Choroid plexus epithelial cell (primary cell): ENCODE measurements at regions not wholly inside any gene's neighbourhood (a gene's known extent, or its start where the extent isn't known, plus 50 kb on each side); places are given as distances from the start of the nearest gene placed in this dataset.
A peak's percentile ranks its signal among the peaks of the same experiment; 100 is the strongest.

Experiments
- DNase-seq: peaks from one replicate; pipeline ENCODE4 v3.0.0-alpha.2; 2010; ENCODE audit warnings: low read depth
- H3K4me3 ChIP-seq: 2 replicates; pipeline ENCODE4 v1.5.1; 2011; ENCODE audit warnings: low read depth, mild to moderate bottlenecking, control low read depth, low read length, moderate library complexity
- CTCF ChIP-seq: conservative IDR thresholded peaks from 2 replicates; pipeline ENCODE4 v1.5.1; 2011; ENCODE audit warnings: low read depth, mild to moderate bottlenecking, control low read depth, inconsistent platforms, low read length, moderate library complexity

GRCh38 chr9:16306586-16306985 is 563.9 kb downstream of the BNC2 start:
- no peak overlapping the region for H3K4me3 ChIP-seq
- DNase-seq, result no peak
- no peak for TF ChIP-seq CTCF

- DNase-seq, result no peak
- TF ChIP-seq CTCF, result no peak
- no peak overlapping the region for H3K4me3 ChIP-seq
These were observed 562.8 kb downstream of the BNC2 start for GRCh38 chr9:16307626-16308195.

GRCh38 chr9:16308645-16309044 is 561.8 kb downstream of the BNC2 start:
- no peak for DNase-seq
- H3K4me3 ChIP-seq, result no peak overlapping the region
- no peak for TF ChIP-seq CTCF

- H3K4me3 ChIP-seq, result no peak overlapping the region
- TF ChIP-seq CTCF, result no peak
- DNase-seq, result no peak
These were observed 561.4 kb downstream of the BNC2 start for GRCh38 chr9:16309082-16309468.

GRCh38 chr9:16309469-16310271 is 560.8 kb downstream of the BNC2 start:
- DNase-seq, result peak; percentile 70
- no peak for TF ChIP-seq CTCF
- no peak overlapping the region for H3K4me3 ChIP-seq

- no peak overlapping the region for H3K4me3 ChIP-seq
- no peak for TF ChIP-seq CTCF
- peak; percentile 31 for DNase-seq
These were observed 560.0 kb downstream of the BNC2 start for GRCh38 chr9:16310278-16311110.
